ENCODE measurements at regions not wholly inside any gene's neighbourhood (a gene's known extent, or its start where the extent isn't known, plus 50 kb on each side); places are given as distances from the start of the nearest gene placed in this dataset.

GRCh38 chr17:12553625-12554024 is 112.1 kb upstream of the MYOCD start:
- Mint-ChIP-seq H3K4me3 (no peak overlapping the region), H3K27ac (no peak overlapping the region), H3K27me3 (no peaks in the 10 kb centered on the region), H3K9me3 (no peaks in the 10 kb centered on the region), H3K4me1 (no peaks in the 10 kb centered on the region), H3K36me3 (ENCODE audit: low read depth) (no peaks in the 10 kb centered on the region)
- intact Hi-C loops (cut with micrococcal nuclease): no loop called here
- no peak for DNase-seq

GRCh38 chr17:12554251-12554650 is 111.4 kb upstream of the MYOCD start:
- Mint-ChIP-seq H3K9me3 (no peaks in the 10 kb centered on the region), H3K27me3 (no peaks in the 10 kb centered on the region), H3K4me1 (no peaks in the 10 kb centered on the region), H3K36me3 (ENCODE audit: low read depth) (no peaks in the 10 kb centered on the region), H3K4me3 (no peak overlapping the region), H3K27ac (no peak overlapping the region)
- intact Hi-C loops (cut with micrococcal nuclease): no loop called here
- no peak for DNase-seq

GRCh38 chr17:12566291-12566690 is 99.4 kb upstream of the MYOCD start:
- peaks cover 14% of the 10 kb centered on the region for H3K9me3 Mint-ChIP-seq
- H3K4me1 Mint-ChIP-seq: no peaks in the 10 kb centered on the region
- peak; percentile 20 for DNase-seq
- no peak overlapping the region for H3K4me3 Mint-ChIP-seq
- intact Hi-C loops (cut with micrococcal nuclease): no loop called here
- no peak overlapping the region for H3K27ac Mint-ChIP-seq
- no peaks in the 10 kb centered on the region for H3K27me3 Mint-ChIP-seq
- H3K36me3 Mint-ChIP-seq (ENCODE audit: low read depth): no peaks in the 10 kb centered on the region

DNA sequence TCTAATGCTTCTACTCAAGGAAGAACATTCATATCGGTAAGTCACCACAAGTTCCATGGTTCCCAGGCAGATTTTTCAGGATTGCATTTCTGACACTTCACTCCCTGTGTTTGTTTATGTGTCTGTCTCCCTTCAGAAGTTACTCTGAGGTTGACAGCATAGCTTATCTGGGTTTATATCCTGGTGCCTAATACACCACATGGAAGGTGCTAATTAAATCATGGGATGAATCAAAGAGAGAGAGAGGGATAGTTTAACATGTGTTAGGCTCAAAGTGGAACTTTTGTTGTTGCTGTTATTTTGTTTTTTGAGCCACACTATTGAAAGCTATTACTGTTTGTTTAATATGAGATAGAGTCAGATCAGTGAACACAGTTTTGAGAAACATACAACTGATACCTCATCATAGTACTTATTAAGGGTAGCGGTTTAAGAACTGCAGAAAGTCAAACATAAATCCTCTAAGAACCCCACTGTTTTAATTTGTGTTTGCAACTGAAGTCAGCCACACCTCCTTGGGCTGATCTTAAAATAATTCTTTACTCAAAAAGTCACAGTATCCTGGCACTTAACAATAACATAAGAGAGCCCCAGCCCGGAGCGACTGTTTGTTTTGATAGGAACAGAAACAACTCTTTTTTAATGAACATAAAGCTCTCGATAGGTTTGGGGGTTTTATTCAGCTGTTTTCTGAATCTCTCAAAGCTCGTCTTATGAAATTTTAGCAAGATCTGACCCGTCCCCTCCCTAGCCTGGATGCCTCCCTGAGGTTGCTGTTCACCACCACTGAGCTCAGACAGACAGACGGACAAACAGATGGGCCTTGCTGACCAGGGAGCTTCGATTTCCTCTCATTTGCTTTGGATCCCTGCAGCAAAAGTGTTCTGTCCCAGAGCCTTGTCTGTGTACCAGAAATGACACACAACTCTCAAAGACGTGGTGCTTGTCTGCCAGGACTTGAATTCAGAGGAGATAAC is 98.3 kb upstream of the MYOCD start:
- intact Hi-C loops (cut with micrococcal nuclease): no loop called here
- H3K4me1 Mint-ChIP-seq: no peaks in the 10 kb centered on the region
- no peaks in the 10 kb centered on the region for H3K36me3 Mint-ChIP-seq (ENCODE audit: low read depth)
- no peaks in the 10 kb centered on the region for H3K27me3 Mint-ChIP-seq
- H3K27ac Mint-ChIP-seq: no peak overlapping the region
- no peak overlapping the region for H3K4me3 Mint-ChIP-seq
- peaks cover 18% of the 10 kb centered on the region for H3K9me3 Mint-ChIP-seq
- peak; percentile 26 for DNase-seq

DNA sequence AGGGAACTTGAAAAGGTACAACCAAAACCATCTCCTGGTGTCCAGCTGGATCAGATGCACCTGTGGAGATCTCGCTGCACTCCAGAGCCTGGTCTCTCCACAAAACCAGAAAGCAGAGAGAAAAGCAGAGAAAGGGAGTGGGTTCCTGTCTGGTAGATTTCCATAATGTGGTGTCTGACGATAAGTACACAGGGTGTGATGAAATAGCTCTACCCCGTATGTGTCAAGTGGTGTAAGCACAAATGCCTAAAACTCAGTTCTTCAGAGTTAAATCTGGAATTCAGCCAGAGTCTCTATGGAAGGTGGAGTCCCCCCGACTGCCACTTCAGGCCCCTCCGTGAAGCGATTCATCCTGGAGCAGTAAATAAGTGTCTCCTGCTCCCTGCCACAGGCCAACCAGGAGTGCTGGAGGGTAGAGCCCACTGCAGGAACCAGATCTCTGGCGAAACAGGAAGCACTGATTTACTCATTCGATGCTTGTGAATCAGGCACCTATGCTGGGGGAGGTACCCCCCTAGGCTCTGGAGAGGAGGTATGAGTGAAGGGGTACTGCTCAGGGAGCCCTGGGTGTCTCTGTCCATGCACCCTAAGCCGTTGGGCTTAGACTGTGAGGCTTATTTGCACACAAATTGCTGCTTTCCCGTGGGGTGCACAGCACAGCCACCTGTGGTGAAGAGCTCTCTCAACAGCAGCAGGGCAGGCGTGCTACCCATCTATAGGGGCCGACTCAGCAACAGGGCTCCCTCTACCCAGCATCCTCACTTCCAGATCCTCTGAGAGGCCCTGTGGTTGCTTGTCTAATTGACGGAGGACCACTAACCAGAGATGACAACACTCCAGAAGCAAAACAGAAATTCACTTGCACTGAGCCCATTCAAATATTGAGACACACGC is 97.1 kb upstream of the MYOCD start:
- peak; percentile 29 for DNase-seq
- H3K36me3 Mint-ChIP-seq (ENCODE audit: low read depth): no peaks in the 10 kb centered on the region
- H3K4me3 Mint-ChIP-seq: no peak overlapping the region
- H3K4me1 Mint-ChIP-seq: no peaks in the 10 kb centered on the region
- intact Hi-C loops (cut with micrococcal nuclease): no loop called here
- H3K9me3 Mint-ChIP-seq: peaks cover 17% of the 10 kb centered on the region
- H3K27me3 Mint-ChIP-seq: no peaks in the 10 kb centered on the region
- H3K27ac Mint-ChIP-seq: no peak overlapping the region

GRCh38 chr17:12571606-12572005 is 94.1 kb upstream of the MYOCD start:
- no peaks in the 10 kb centered on the region for H3K4me1 Mint-ChIP-seq

DNA sequence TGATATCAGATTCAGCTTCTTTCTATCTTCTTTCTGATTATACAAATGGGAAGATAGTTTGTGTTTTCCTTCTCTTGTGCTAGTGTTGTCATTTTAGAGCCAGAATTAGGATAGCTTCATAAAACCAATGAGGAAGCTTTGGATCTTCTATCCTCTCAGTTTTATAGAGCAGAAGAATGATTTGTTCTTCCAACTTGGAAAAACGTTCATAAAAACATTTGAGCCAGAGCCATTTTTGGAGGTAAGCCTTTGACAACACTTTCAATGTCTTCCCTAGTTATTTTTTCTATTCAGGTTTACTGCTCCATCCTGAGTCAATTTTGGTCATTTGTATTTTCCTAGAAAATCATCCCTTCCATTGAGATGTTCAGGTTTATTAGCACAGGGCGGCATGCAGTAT is 91.2 kb upstream of the MYOCD start:
- Mint-ChIP-seq H3K4me3 (no peak overlapping the region), H3K27ac (no peak overlapping the region), H3K27me3 (no peaks in the 10 kb centered on the region), H3K4me1 (no peaks in the 10 kb centered on the region), H3K9me3 (peaks cover 11% of the 10 kb centered on the region), H3K36me3 (ENCODE audit: low read depth) (no peaks in the 10 kb centered on the region)
- no peak for DNase-seq
- intact Hi-C loops (cut with micrococcal nuclease): no loop called here

More at GRCh38 chr17:12571606-12572005, 94.1 kb upstream of the MYOCD start:
- no peak for DNase-seq
- H3K4me3 Mint-ChIP-seq: no peak overlapping the region
- H3K27ac Mint-ChIP-seq: no peak overlapping the region
- no peaks in the 10 kb centered on the region for H3K36me3 Mint-ChIP-seq (ENCODE audit: low read depth)
- peaks cover 11% of the 10 kb centered on the region for H3K9me3 Mint-ChIP-seq
- no peaks in the 10 kb centered on the region for H3K27me3 Mint-ChIP-seq
- intact Hi-C loops (cut with micrococcal nuclease): no loop called here

GRCh38 chr17:12575641-12576040 is 90.0 kb upstream of the MYOCD start:
- H3K4me1 Mint-ChIP-seq: no peaks in the 10 kb centered on the region
- no peaks in the 10 kb centered on the region for H3K36me3 Mint-ChIP-seq (ENCODE audit: low read depth)
- no peak overlapping the region for H3K4me3 Mint-ChIP-seq
- H3K9me3 Mint-ChIP-seq: peaks cover 11% of the 10 kb centered on the region
- intact Hi-C loops (cut with micrococcal nuclease): no loop called here
- no peak overlapping the region for H3K27ac Mint-ChIP-seq
- no peak for DNase-seq
- no peaks in the 10 kb centered on the region for H3K27me3 Mint-ChIP-seq

GRCh38 chr17:12579288-12579687 is 86.4 kb upstream of the MYOCD start:
- no peak overlapping the region for H3K4me3 Mint-ChIP-seq
- no peak for DNase-seq
- no peaks in the 10 kb centered on the region for H3K36me3 Mint-ChIP-seq (ENCODE audit: low read depth)
- H3K4me1 Mint-ChIP-seq: no peaks in the 10 kb centered on the region
- intact Hi-C loops (cut with micrococcal nuclease): no loop called here
- H3K27ac Mint-ChIP-seq: no peak overlapping the region
- no peaks in the 10 kb centered on the region for H3K27me3 Mint-ChIP-seq
- peaks cover 10% of the 10 kb centered on the region for H3K9me3 Mint-ChIP-seq

- intact Hi-C loops (cut with micrococcal nuclease): no loop called here
- Mint-ChIP-seq H3K4me1 (no peaks in the 10 kb centered on the region), H3K27me3 (no peaks in the 10 kb centered on the region), H3K36me3 (ENCODE audit: low read depth) (no peaks in the 10 kb centered on the region), H3K9me3 (peaks cover 13% of the 10 kb centered on the region), H3K4me3 (no peak overlapping the region), H3K27ac (no peak overlapping the region)
- peak; percentile 15 for DNase-seq
These were observed 85.0 kb upstream of the MYOCD start for GRCh38 chr17:12580640-12581039.

DNA sequence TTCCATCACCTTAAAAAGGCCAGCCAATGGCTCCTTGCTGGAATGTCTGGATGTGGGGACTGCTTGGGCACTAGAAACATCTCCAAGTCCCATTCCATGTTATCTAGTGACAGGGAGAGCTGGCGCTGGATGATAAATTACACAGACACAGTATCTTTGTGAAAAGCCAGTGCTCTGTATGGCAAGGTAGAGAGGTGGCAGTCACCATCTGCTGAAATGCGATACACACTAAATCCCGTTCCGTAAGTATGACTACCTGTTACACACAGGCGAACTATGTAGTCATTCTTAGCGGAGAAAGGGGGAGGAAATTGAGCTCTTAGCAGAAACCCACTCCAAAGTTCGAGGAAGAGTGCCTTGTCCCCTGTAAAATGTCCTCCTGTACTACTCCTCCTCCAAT is 81.0 kb upstream of the MYOCD start:
- Mint-ChIP-seq H3K4me1 (no peaks in the 10 kb centered on the region), H3K9me3 (peaks cover 16% of the 10 kb centered on the region), H3K27me3 (no peaks in the 10 kb centered on the region), H3K4me3 (no peak overlapping the region), H3K27ac (no peak overlapping the region), H3K36me3 (ENCODE audit: low read depth) (no peaks in the 10 kb centered on the region)
- intact Hi-C loops (cut with micrococcal nuclease): no loop called here
- DNase-seq: no peak

GRCh38 chr17:12588531-12588930 is 77.2 kb upstream of the MYOCD start:
- no peaks in the 10 kb centered on the region for H3K27me3 Mint-ChIP-seq
- DNase-seq: no peak

GRCh38 chr17:12590417-12590816 is 75.3 kb upstream of the MYOCD start:
- Mint-ChIP-seq H3K27ac (no peak overlapping the region), H3K4me1 (no peaks in the 10 kb centered on the region), H3K9me3 (peaks cover 12% of the 10 kb centered on the region), H3K27me3 (no peaks in the 10 kb centered on the region), H3K4me3 (no peak overlapping the region), H3K36me3 (ENCODE audit: low read depth) (no peaks in the 10 kb centered on the region)
- intact Hi-C loops (cut with micrococcal nuclease): no loop called here
- DNase-seq: no peak

More at GRCh38 chr17:12588531-12588930, 77.2 kb upstream of the MYOCD start:
- H3K4me1 Mint-ChIP-seq: no peaks in the 10 kb centered on the region
- no peak overlapping the region for H3K4me3 Mint-ChIP-seq
- no peak overlapping the region for H3K27ac Mint-ChIP-seq
- H3K36me3 Mint-ChIP-seq (ENCODE audit: low read depth): no peaks in the 10 kb centered on the region
- peaks cover 16% of the 10 kb centered on the region for H3K9me3 Mint-ChIP-seq
- intact Hi-C loops (cut with micrococcal nuclease): no loop called here

Data from activated CD4-positive, alpha-beta T cell treated with anti-CD3 and anti-CD28 coated beads, Interleukin-2, amount 10 ng/mL, durations not matched to agents 24 days and 14 days (primary cell).